Activated CD4-positive, alpha-beta T cell treated with anti-CD3 and anti-CD28 coated beads, Interleukin-2, amount 10 ng/mL, durations not matched to agents 7 days and 5 days (primary cell): ENCODE measurements at regions not wholly inside any gene's neighbourhood (a gene's known extent, or its start where the extent isn't known, plus 50 kb on each side); places are given as distances from the start of the nearest gene placed in this dataset.

ENCODE experiments used
- CTCF ChIA-PET: fragments of 350-600 bp; sonication (Branson Sonifier 250); formaldehyde crosslinking; loops from one replicate; lab custom pipeline; 2021; ENCODE audit warnings: antibody characterized with exemption; lab: Charles Lee
- POLR2A ChIA-PET: fragments of 350-600 bp; sonication (Branson Sonifier 250); formaldehyde crosslinking; loops from one replicate; lab custom pipeline; 2021; ENCODE audit warnings: antibody characterized with exemption; lab: Charles Lee
- DNase-seq: peaks from one replicate; pipeline ENCODE4 v3.0.0-alpha.2; 2020
- H3K27ac Mint-ChIP-seq: one replicate; pipeline ENCODE4 v1.8.0; 2021; ENCODE audit warnings: mild to moderate bottlenecking, moderate library complexity, mixed read lengths
- H3K27me3 Mint-ChIP-seq: one replicate; pipeline ENCODE4 v1.8.0; 2021; ENCODE audit warnings: mixed read lengths
- H3K36me3 Mint-ChIP-seq: one replicate; pipeline ENCODE4 v1.8.0; 2021; ENCODE audit warnings: low read depth, mixed read lengths
- H3K4me1 Mint-ChIP-seq: one replicate; pipeline ENCODE4 v1.8.0; 2021; ENCODE audit warnings: mixed read lengths
- H3K4me3 Mint-ChIP-seq: one replicate; pipeline ENCODE4 v1.8.0; 2021; ENCODE audit warnings: mild to moderate bottlenecking, moderate library complexity, mixed read lengths
- H3K9me3 Mint-ChIP-seq: one replicate; pipeline ENCODE4 v1.8.0; 2021; ENCODE audit warnings: mixed read lengths

DNA sequence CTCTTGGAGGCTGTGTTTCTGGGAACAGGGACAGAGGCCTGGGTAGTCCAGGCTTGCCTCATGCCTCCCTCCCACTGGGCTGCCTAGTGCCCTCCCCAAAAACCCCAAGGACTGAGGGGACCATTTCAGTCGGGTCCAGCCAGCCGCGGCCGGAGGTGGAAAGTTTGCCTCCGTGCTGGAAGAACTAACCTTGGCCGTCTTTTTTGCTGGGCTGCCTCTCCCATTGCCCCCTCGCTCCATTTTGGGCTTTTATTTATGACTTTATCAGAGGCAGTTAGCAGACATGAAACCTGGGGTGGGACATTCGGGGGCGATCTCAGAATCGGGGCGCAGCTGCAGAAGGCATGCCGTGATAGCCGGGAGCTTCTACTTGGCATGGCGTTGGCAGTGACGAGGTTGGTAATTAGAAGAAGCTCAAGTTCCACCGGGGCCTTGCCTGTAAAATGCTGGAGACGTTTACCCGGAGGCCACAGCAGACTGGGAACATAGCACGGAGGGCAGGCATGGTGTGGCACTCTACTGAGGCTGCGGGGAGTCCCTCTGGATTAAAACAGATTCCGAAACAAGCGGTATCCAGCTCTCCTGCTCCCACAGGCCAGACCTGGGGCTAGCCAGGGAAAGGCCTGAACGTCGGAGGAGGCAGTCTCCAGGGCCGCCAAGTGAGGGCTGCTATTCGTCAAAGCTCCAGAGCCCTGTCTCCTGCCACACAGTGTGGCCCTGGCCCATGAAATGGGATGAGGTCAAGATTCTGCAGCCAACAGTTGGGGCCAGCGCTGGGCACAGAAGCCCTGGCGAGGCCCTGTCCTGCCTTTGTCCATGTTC lies 76.4 kb upstream of the PPARA start:
- H3K4me3 Mint-ChIP-seq: peak overlapping the region; percentile 78
- POLR2A ChIA-PET: no interaction called here

DNA sequence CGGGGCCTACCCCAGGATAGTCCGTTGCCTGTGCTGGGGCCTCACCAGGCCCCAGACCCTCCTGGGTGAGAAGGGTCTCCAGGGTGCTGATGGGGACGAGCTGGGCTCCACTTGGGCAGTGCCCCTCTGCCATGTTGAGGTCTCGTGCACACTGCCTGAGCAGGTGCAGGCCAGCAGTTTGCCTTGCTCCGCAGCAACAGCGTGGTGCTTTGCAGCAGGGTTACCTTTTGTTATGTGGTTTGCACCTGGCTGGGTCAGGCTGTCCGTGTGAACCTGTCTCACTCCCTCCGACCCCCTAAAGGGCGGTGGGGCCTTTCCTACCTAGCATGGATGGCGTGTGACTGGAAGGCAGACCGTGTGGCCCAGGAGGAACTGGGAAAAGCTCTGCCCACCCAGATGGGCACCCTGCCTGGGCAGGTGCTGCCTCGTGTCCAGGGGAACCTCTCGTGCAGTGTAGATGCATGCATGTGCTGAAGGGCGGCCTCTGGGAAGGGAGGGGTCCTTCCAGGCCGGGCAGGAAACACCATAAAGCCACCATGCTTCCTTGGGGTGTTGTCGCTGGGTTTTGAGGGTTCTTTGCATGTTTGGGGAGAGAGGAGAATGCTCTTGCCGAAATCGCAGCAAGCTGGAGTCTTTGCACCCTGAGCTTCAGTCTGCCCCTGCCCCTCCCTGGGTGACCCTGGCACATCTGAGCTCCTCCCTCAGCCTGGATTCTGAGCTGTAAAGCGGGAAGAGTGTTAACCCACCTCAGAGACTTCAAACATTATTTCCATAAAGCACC lies 75.4 kb upstream of the PPARA start:
- POLR2A ChIA-PET: no interaction called here
- H3K9me3 Mint-ChIP-seq: no peaks in the 10 kb centered on the region
- DNase-seq: peak; percentile 21
- peaks cover 43% of the 10 kb centered on the region for H3K4me1 Mint-ChIP-seq
- H3K27me3 Mint-ChIP-seq: no peaks in the 10 kb centered on the region
- peak overlapping the region; percentile 78 for H3K4me3 Mint-ChIP-seq
- H3K36me3 Mint-ChIP-seq: peaks cover 20% of the 10 kb centered on the region
- CTCF ChIA-PET: interaction anchor here (1.0 to 2.1 kb wide), 2 partner anchors 42 to 63 kb away, joined by 3 to 5 read pairs; no protein-coding TSS in a partner anchor
- peak overlapping the region; percentile 85 for H3K27ac Mint-ChIP-seq

More for the DNA sequence above, 76.4 kb upstream of the PPARA start:
- CTCF ChIA-PET: interaction anchor here (1.5 to 2.1 kb wide), 3 partner anchors 43 to 74 kb away, joined by 3 to 5 read pairs (median 3); no protein-coding TSS in a partner anchor
- no peaks in the 10 kb centered on the region for H3K27me3 Mint-ChIP-seq
- peak overlapping the region; percentile 72 for H3K27ac Mint-ChIP-seq
- H3K36me3 Mint-ChIP-seq: peaks cover 20% of the 10 kb centered on the region
- peaks cover 52% of the 10 kb centered on the region for H3K4me1 Mint-ChIP-seq
- no peak for DNase-seq
- H3K9me3 Mint-ChIP-seq: no peaks in the 10 kb centered on the region

- ChIA-PET CTCF (interaction anchor here (1.0 to 2.1 kb wide), 3 partner anchors 41 to 64 kb away, joined by 3 to 5 read pairs (median 3); no protein-coding TSS in a partner anchor), POLR2A (no interaction called here)
- peaks cover 20% of the 10 kb centered on the region for H3K36me3 Mint-ChIP-seq
- no peak overlapping the region for H3K4me3 Mint-ChIP-seq
- no peaks in the 10 kb centered on the region for H3K9me3 Mint-ChIP-seq
- H3K4me1 Mint-ChIP-seq: peaks cover 44% of the 10 kb centered on the region
- peak overlapping the region; percentile 85 for H3K27ac Mint-ChIP-seq
- DNase-seq: no peak
- H3K27me3 Mint-ChIP-seq: no peaks in the 10 kb centered on the region
Observed at GRCh38 chr22:46075764-46076531, 74.4 kb upstream of the PPARA start.

DNA sequence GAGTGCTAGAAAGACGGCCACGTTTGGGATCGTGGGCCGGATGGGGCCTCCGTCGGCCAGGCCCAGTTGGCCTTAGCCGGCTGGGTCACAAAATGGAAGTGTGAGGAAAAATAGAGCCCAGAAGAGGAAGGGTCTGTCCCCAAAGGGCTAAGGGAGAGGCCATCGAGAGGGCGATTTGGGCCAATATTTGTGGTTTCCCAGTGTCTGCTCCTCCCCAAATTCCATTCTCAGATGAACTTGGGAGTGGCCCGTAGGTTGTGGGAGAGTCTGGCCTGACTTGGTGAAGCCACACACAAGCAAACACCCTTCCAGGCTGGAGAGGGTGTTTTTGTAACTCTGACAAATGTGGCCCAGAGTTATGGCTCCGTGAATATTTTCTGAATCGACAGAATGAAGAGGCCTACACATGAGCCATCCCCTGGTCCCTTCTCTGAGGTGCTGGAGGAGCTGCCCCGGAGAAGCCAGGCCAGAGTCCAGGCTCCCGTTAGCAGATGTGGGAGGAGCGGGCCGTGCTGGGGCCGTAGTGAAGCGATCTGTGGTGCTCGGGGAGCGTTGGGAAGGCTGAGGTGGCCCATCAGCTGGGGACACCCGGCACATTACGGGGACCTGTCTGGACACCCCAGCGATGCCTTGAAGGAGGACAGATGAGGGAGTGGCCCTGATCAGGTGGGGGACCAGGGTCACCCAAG lies 73.5 kb upstream of the PPARA start:
- Mint-ChIP-seq H3K27me3 (no peaks in the 10 kb centered on the region), H3K27ac (no peak overlapping the region), H3K4me1 (peaks cover 44% of the 10 kb centered on the region), H3K36me3 (peaks cover 20% of the 10 kb centered on the region), H3K4me3 (no peak overlapping the region), H3K9me3 (no peaks in the 10 kb centered on the region)
- ChIA-PET CTCF (interaction anchor here (1.5 kb wide), 1 partner anchor 62 kb away, joined by 3 read pairs; no protein-coding TSS in a partner anchor), POLR2A (no interaction called here)
- no peak for DNase-seq

- DNase-seq: no peak
- ChIA-PET CTCF (no interaction called here), POLR2A (no interaction called here)
- H3K4me1 Mint-ChIP-seq: peaks cover 42% of the 10 kb centered on the region
- no peaks in the 10 kb centered on the region for H3K27me3 Mint-ChIP-seq
- H3K27ac Mint-ChIP-seq: peak overlapping the region; percentile 57
- H3K9me3 Mint-ChIP-seq: no peaks in the 10 kb centered on the region
- H3K36me3 Mint-ChIP-seq: peaks cover 18% of the 10 kb centered on the region
- H3K4me3 Mint-ChIP-seq: no peak overlapping the region
Observed at GRCh38 chr22:46077669-46078099, 72.6 kb upstream of the PPARA start.

- Mint-ChIP-seq H3K27me3 (no peaks in the 10 kb centered on the region), H3K4me3 (no peak overlapping the region), H3K27ac (no peak overlapping the region), H3K9me3 (no peaks in the 10 kb centered on the region), H3K4me1 (peaks cover 40% of the 10 kb centered on the region), H3K36me3 (peaks cover 14% of the 10 kb centered on the region)
- ChIA-PET CTCF (no interaction called here), POLR2A (no interaction called here)
- no peak for DNase-seq
Observed at GRCh38 chr22:46078241-46079092, 71.9 kb upstream of the PPARA start.

DNA sequence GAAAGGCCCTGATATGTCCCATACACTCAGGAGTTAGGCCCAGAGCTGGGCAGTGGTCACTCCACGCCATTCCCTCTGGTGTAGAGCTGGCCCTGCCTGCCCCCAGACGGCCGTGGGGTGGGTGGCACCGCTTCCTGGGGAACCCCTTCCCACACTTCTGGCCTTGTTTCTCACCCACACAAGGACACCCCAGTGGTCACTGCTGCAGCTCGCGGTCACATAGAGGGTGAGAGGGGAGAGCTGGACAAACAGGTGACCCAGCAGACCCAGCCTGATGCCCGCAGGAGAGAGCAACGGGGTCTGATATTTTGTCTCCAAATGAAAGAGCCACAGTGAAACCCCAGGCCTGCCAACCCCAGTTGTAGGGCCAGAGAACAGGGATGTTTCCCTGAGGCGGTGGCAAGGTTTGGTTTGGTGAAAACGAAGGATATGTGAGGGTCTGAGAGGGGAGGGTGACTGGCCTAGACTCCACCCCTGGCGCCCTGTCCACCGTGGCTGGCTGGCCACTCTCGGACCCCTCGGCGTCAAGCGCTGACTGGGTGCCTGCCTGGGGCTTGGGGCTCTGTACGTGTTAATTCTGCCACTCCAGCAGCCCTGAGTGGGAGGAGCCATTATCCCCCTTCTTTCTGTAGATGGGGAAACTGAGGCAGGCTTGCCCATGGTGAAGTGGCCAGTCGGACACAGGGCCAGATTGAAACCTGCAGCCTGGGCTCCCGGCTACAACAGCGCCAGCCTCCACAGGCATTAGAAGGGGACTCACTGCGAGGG lies 71.0 kb upstream of the PPARA start:
- Mint-ChIP-seq H3K9me3 (no peaks in the 10 kb centered on the region), H3K27me3 (no peaks in the 10 kb centered on the region), H3K4me1 (peaks cover 34% of the 10 kb centered on the region), H3K36me3 (peaks cover 9% of the 10 kb centered on the region), H3K4me3 (no peak overlapping the region), H3K27ac (no peak overlapping the region)
- POLR2A ChIA-PET: no interaction called here
- CTCF ChIA-PET: no interaction called here
- no peak for DNase-seq

DNA sequence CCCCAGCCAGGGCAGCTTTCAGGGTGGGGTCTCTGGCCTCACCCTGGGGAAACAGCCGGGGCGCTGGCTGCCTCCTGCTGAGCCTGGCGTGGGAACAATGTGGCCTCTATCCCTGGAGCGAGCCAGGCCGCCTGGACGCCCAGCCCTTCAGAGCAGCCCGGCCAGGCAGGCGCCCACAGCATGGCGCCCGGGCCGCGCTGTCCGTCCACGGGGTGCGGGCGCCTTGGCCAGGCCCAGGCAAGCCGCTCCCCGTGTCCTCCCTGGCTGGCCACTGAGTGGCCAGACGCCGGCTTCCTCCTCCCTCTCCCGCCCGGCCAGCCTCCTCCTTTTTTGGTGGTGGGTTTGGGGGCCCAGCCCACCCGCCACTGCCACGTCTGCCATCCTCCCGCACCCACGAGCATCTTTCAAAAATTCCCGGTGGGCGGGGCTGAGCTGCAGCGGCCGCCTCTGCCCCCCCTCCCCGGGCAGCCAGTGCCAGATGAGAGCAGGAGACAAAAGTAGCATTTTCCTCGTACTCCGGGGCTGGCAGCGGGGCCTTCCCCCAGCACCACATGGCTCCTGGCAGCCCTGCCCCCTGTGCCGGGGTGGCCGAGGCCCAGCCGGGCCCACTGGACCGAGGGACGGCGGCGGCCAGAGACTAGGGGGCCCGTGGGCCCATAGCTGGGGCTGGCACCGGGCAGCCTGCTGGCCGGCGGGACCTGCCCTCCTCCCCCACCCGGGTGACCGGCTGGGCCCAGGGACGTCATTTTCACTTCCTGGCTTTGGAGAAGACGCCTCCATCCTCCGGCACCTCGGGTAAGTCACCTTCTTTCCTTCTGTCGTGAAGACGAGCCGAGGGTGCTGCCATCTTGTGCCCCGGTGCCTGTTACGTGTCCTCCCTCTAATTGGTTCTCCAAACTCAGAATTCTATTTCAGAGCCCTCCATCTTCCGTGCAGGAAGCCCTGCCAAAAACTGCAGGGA lies 70.2 kb upstream of the PPARA start:
- POLR2A ChIA-PET: no interaction called here
- H3K27me3 Mint-ChIP-seq: no peaks in the 10 kb centered on the region
- CTCF ChIA-PET: no interaction called here

GRCh38 chr22:46081036-46081830 lies 69.1 kb upstream of the PPARA start:
- no peak overlapping the region for H3K4me3 Mint-ChIP-seq
- ChIA-PET CTCF (interaction anchor here (0.6 kb wide), 1 partner anchor 12 kb away, joined by 3 read pairs; no protein-coding TSS in a partner anchor), POLR2A (interaction anchor here (0.8 kb wide), 1 partner anchor 15 kb away, joined by 3 read pairs; no protein-coding TSS in a partner anchor)
- no peaks in the 10 kb centered on the region for H3K27me3 Mint-ChIP-seq
- H3K27ac Mint-ChIP-seq: no peak overlapping the region
- peaks cover 18% of the 10 kb centered on the region for H3K4me1 Mint-ChIP-seq
- H3K36me3 Mint-ChIP-seq: peaks cover under 1% of the 10 kb centered on the region
- no peaks in the 10 kb centered on the region for H3K9me3 Mint-ChIP-seq
- DNase-seq: no peak

More for the DNA sequence above, 70.2 kb upstream of the PPARA start:
- Mint-ChIP-seq H3K4me1 (peaks cover 26% of the 10 kb centered on the region), H3K9me3 (no peaks in the 10 kb centered on the region), H3K4me3 (no peak overlapping the region), H3K36me3 (peaks cover 8% of the 10 kb centered on the region), H3K27ac (no peak overlapping the region)
- DNase-seq: no peak
